ENCODE measurements at regions not wholly inside any gene's neighbourhood (a gene's known extent, or its start where the extent isn't known, plus 50 kb on each side); places are given as distances from the start of the nearest gene placed in this dataset.
A peak's percentile ranks its signal among the peaks of the same experiment; 100 is the strongest.

DNA sequence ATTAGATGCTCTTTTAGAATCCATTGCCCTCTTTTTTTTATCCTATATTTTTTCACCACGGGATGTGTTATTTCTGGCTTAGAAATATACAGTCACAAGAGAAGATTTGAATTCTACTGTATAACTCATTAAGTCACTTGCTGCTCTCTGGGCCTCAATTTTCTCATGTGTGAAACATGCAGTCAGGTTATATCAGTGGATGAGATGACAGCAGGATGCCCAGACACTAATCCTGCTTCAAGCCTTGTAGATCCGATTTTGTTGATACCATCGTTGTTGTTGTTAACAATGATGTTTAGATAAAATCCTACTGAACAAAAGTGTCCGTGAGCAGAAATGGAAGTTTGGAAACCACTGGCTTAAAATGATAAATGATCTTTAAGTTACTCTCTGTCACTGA lies 421.9 kb upstream of the DMAC1 start:
- Histone ChIP-seq H3K36me3 (ENCODE audit: insufficient read depth, low read length) (no peaks in the 10 kb centered on the region), H3K9me3 (ENCODE audit: low read length) (no peaks in the 10 kb centered on the region), H3K4me3 (ENCODE audit: low read length) (no peak overlapping the region), H3K4me1 (ENCODE audit: insufficient read depth, low read length) (no peaks in the 10 kb centered on the region), H3K27ac (ENCODE audit: low read depth, low read length) (no peak overlapping the region), H3K27me3 (ENCODE audit: insufficient read depth, low read length, poor library complexity, severe bottlenecking) (no peaks in the 10 kb centered on the region)
- Mint-ChIP-seq H3K4me3 (no peak overlapping the region), H3K9me3 (peaks cover 0 to 8% (median 2%) of the 10 kb centered on the region in 5 donors), H3K36me3 (peaks cover 0 to 13% (median 0%) of the 10 kb centered on the region in 3 donors), H3K27me3 (peaks cover 1 to 13% of the 10 kb centered on the region in 2 donors), H3K27ac (no peak overlapping the region), H3K4me1 (no peaks in the 10 kb centered on the region)
- ChIA-PET POLR2A (no interaction called here), CTCF (no interaction called here)
- DNase-seq, result no peak

DNA sequence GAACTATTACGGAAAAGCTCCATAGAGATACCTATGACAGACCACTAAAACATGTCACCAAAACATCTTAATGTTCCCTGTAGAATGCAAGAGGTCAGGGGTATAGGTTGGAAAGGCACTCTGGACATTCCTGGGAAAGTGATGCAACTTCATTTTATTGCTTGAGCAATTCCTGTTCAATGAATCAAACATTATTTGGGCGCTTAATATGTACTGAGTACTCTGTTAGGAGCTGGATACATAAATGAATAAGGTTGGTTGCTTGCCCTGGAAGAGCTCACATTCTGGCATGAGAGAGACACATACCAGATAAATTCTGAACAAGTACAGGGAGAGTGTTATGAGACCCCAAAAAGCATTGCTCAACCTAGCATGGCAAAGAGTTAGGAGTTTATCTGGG lies 408.9 kb upstream of the DMAC1 start:
- H3K4me3 Mint-ChIP-seq, result no peak overlapping the region
- no peak overlapping the region for H3K27ac Mint-ChIP-seq
- H3K27me3 ChIP-seq (ENCODE audit: insufficient read depth, low read length, poor library complexity, severe bottlenecking), result no peaks in the 10 kb centered on the region
- H3K4me1 ChIP-seq (ENCODE audit: insufficient read depth, low read length), result no peaks in the 10 kb centered on the region
- H3K9me3 ChIP-seq (ENCODE audit: low read length), result no peaks in the 10 kb centered on the region
- CTCF ChIA-PET, result no interaction called here
- H3K4me1 Mint-ChIP-seq, result peaks cover 0 to 3% (median 0%) of the 10 kb centered on the region in 3 donors
- H3K9me3 Mint-ChIP-seq, result no peaks in the 10 kb centered on the region
- no peak overlapping the region for H3K4me3 ChIP-seq (ENCODE audit: low read length)
- H3K36me3 ChIP-seq (ENCODE audit: insufficient read depth, low read length), result no peaks in the 10 kb centered on the region
- POLR2A ChIA-PET, result no interaction called here
- no peak for DNase-seq
- no peak overlapping the region for H3K27ac ChIP-seq (ENCODE audit: low read depth, low read length)
- peaks cover 0 to 3% (median 0%) of the 10 kb centered on the region in 3 donors for H3K36me3 Mint-ChIP-seq
- H3K27me3 Mint-ChIP-seq, result peaks cover 2 to 4% of the 10 kb centered on the region in 2 donors

DNA sequence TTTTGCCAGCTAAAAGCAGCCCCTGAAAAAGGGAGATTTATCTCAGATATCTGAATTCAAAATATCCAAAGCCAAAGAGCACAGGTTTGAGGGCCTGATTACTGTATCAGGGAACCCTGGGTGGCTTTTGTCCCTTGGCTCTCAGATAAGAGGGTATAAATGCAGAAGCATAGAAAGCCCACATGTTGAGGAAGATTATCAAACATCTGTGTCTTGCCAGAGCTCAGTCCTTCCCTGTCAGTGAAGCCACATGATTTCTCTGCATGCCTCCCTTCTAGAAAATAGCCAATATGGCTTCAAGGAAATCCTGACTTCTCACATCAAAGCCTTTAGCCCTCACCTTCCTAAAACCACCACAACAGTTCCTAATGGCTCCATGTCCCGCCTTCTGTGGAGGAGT lies 408.0 kb upstream of the DMAC1 start:
- ChIA-PET POLR2A (no interaction called here), CTCF (no interaction called here)
- peaks cover 0 to 3% (median 0%) of the 10 kb centered on the region in 3 donors for H3K4me1 Mint-ChIP-seq
- Histone ChIP-seq H3K4me3 (ENCODE audit: low read length) (no peak overlapping the region), H3K36me3 (ENCODE audit: insufficient read depth, low read length) (no peaks in the 10 kb centered on the region), H3K27me3 (ENCODE audit: insufficient read depth, low read length, poor library complexity, severe bottlenecking) (no peaks in the 10 kb centered on the region), H3K4me1 (ENCODE audit: insufficient read depth, low read length) (no peaks in the 10 kb centered on the region), H3K27ac (ENCODE audit: low read depth, low read length) (no peak overlapping the region), H3K9me3 (ENCODE audit: low read length) (no peaks in the 10 kb centered on the region)
- H3K27ac Mint-ChIP-seq, result peak overlapping the region in 1 of 8 donors; percentile 43
- DNase-seq, result no peak
- no peak overlapping the region for H3K4me3 Mint-ChIP-seq
- H3K9me3 Mint-ChIP-seq, result no peaks in the 10 kb centered on the region
- H3K36me3 Mint-ChIP-seq, result peaks cover 0 to 3% (median 0%) of the 10 kb centered on the region in 3 donors
- H3K27me3 Mint-ChIP-seq, result peaks cover 2 to 4% of the 10 kb centered on the region in 2 donors

DNA sequence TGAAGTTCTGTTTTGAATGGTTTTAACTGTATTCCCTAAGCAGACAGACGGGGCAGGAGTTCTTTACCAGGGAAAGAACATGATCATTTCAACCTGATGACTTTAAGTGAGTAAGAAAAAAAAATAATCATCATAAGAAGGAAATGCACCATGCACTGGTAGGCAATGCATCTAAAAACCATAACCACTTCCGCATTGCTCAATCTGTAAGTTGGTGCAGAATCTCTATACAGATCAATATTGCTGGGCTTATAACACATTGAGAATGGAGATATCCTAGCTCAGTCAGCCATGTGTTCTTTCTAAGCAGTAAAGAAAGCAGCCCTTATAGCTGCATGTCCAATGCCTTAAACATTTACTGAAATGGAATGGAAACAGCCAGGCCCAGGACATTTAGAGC lies 407.1 kb upstream of the DMAC1 start:
- Mint-ChIP-seq H3K27ac (peak overlapping the region in 1 of 8 donors; percentile 34), H3K9me3 (no peaks in the 10 kb centered on the region), H3K4me1 (peaks cover 0 to 3% (median 0%) of the 10 kb centered on the region in 3 donors), H3K4me3 (peak overlapping the region in 1 of 7 donors; percentile 37), H3K27me3 (peaks cover 4 to 7% of the 10 kb centered on the region in 2 donors), H3K36me3 (peaks cover 0 to 3% (median 0%) of the 10 kb centered on the region in 3 donors)
- Histone ChIP-seq H3K4me3 (ENCODE audit: low read length) (no peak overlapping the region), H3K9me3 (ENCODE audit: low read length) (no peaks in the 10 kb centered on the region), H3K27me3 (ENCODE audit: insufficient read depth, low read length, poor library complexity, severe bottlenecking) (no peaks in the 10 kb centered on the region), H3K4me1 (ENCODE audit: insufficient read depth, low read length) (no peaks in the 10 kb centered on the region), H3K27ac (ENCODE audit: low read depth, low read length) (no peak overlapping the region), H3K36me3 (ENCODE audit: insufficient read depth, low read length) (no peaks in the 10 kb centered on the region)
- no peak for DNase-seq
- ChIA-PET CTCF (no interaction called here), POLR2A (no interaction called here)

DNA sequence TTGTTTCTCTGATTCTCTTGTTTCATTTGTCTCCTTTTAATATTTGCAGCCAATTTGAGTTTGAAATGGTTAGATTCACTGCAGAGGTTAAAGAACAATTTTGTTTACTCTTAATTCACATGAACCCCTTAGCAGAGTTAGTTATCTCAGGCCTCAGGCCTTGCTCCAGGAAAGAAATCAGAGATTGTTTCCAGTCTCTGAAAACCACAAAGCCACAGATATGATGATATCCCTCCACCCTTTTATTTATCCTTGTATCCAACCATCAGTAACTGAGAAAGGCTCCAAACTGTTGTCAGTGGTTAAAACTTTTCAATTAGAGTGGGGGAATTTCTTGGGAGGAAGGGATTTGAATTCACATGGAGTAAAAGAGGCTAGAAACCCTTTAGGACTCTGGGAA lies 406.0 kb upstream of the DMAC1 start:
- Mint-ChIP-seq H3K9me3 (no peaks in the 10 kb centered on the region), H3K36me3 (peaks cover 0 to 3% (median 0%) of the 10 kb centered on the region in 3 donors), H3K27me3 (peaks cover 0 to 7% of the 10 kb centered on the region in 2 donors), H3K4me1 (peaks cover 0 to 3% (median 0%) of the 10 kb centered on the region in 3 donors), H3K27ac (no peak overlapping the region), H3K4me3 (no peak overlapping the region)
- no peaks in the 10 kb centered on the region for H3K27me3 ChIP-seq (ENCODE audit: insufficient read depth, low read length, poor library complexity, severe bottlenecking)
- no peak overlapping the region for H3K27ac ChIP-seq (ENCODE audit: low read depth, low read length)
- DNase-seq, result no peak
- CTCF ChIA-PET, result no interaction called here
- no peaks in the 10 kb centered on the region for H3K36me3 ChIP-seq (ENCODE audit: insufficient read depth, low read length)
- H3K4me1 ChIP-seq (ENCODE audit: insufficient read depth, low read length), result no peaks in the 10 kb centered on the region
- POLR2A ChIA-PET, result no interaction called here
- no peaks in the 10 kb centered on the region for H3K9me3 ChIP-seq (ENCODE audit: low read length)
- no peak overlapping the region for H3K4me3 ChIP-seq (ENCODE audit: low read length)

DNA sequence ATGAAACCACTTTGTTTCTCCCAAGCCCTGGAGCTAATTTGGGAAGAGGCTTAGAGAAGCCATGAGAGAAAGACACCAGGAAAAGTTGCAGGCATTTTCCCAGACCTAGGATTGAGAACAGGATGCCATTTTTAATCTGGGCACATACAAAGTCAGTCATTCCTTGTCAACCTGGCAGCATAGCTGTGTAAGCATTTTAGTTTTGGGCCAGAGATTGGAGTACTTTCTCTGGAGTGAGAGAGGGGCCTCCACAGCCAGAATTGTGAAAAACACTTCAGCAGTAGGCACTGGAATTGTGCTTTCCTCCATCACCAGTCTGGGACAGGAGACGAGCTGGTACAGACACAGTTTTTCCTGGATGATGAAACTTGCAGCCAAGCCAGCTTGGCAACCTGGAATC lies 390.3 kb upstream of the DMAC1 start:
- no peaks in the 10 kb centered on the region for H3K4me1 ChIP-seq (ENCODE audit: insufficient read depth, low read length)
- H3K27ac ChIP-seq (ENCODE audit: low read depth, low read length), result no peak overlapping the region
- POLR2A ChIA-PET, result no interaction called here
- Mint-ChIP-seq H3K9me3 (peaks cover 15 to 26% (median 18%) of the 10 kb centered on the region in 5 donors), H3K36me3 (peaks cover 0 to 19% (median 0%) of the 10 kb centered on the region in 3 donors), H3K4me3 (no peak overlapping the region), H3K27me3 (peaks cover 8 to 13% of the 10 kb centered on the region in 2 donors), H3K4me1 (no peaks in the 10 kb centered on the region), H3K27ac (no peak overlapping the region)
- H3K36me3 ChIP-seq (ENCODE audit: insufficient read depth, low read length), result no peaks in the 10 kb centered on the region
- H3K27me3 ChIP-seq (ENCODE audit: insufficient read depth, low read length, poor library complexity, severe bottlenecking), result no peaks in the 10 kb centered on the region
- CTCF ChIA-PET, result no interaction called here
- no peak for DNase-seq
- H3K4me3 ChIP-seq (ENCODE audit: low read length), result no peak overlapping the region
- no peaks in the 10 kb centered on the region for H3K9me3 ChIP-seq (ENCODE audit: low read length)

DNA sequence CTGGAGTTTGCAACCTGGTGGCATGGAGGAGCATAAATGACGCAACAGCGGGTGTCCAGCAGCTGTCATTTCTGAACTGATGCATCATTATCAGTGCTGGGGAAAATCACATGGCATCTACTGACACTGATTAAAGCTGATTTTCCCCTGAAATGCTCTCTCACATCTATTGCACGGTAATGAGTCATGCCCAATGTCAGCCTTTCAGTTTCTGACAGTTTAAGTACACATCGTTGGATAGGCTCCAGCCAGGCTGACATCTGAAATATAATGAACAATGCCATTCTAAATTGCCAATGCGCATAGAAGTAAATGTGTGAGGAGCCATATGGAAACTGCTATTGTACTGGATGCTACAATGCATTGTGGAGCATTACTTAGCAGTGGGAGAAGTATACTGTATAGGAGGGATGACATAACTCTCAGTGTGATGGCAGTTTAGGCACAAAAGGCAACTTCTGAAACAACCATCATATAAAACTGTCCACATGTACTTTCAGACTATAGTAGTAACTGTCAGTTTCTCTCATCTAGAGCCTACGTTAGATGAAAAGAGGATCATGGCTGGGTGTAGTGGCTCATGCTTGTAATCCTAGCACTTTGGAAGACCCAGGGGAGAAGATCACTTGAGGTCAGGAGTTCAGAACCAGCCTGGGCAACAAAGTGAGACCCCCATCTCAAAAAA lies 389.3 kb upstream of the DMAC1 start:
- Histone ChIP-seq H3K27ac (ENCODE audit: low read depth, low read length) (no peak overlapping the region), H3K4me1 (ENCODE audit: insufficient read depth, low read length) (no peaks in the 10 kb centered on the region), H3K4me3 (ENCODE audit: low read length) (no peak overlapping the region), H3K9me3 (ENCODE audit: low read length) (no peaks in the 10 kb centered on the region), H3K27me3 (ENCODE audit: insufficient read depth, low read length, poor library complexity, severe bottlenecking) (no peaks in the 10 kb centered on the region), H3K36me3 (ENCODE audit: insufficient read depth, low read length) (no peaks in the 10 kb centered on the region)
- ChIA-PET CTCF (no interaction called here), POLR2A (no interaction called here)
- no peak for DNase-seq
- H3K4me1 Mint-ChIP-seq, result no peaks in the 10 kb centered on the region
- no peak overlapping the region for H3K27ac Mint-ChIP-seq
- H3K36me3 Mint-ChIP-seq, result peaks cover 0 to 19% (median 0%) of the 10 kb centered on the region in 3 donors
- H3K4me3 Mint-ChIP-seq, result no peak overlapping the region
- H3K27me3 Mint-ChIP-seq, result peaks cover 8 to 13% of the 10 kb centered on the region in 2 donors
- H3K9me3 Mint-ChIP-seq, result peaks cover 15 to 26% (median 18%) of the 10 kb centered on the region in 5 donors

DNA sequence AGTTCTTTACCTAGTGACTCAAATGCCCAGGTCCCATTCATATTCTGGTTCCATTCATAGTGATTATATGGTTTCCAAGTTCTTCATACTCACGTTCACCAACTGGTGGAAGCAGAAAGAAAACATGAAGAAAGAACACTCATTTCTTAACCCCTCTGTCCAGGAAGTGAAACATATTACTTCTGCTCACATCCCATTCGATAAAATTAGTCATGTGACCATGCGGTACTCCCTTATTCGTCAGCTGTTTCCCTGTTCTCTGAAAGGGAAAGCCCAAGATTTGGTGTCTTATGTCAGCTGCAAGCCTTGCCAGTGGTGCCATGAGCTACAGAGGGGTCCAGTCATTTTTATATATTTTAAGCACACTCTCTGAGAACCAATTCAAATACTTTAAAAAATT lies 387.0 kb upstream of the DMAC1 start:
- DNase-seq, result no peak
- no peaks in the 10 kb centered on the region for H3K27me3 ChIP-seq (ENCODE audit: insufficient read depth, low read length, poor library complexity, severe bottlenecking)
- H3K9me3 ChIP-seq (ENCODE audit: low read length), result no peaks in the 10 kb centered on the region
- Mint-ChIP-seq H3K36me3 (peaks cover 0 to 7% (median 0%) of the 10 kb centered on the region in 3 donors), H3K27ac (no peak overlapping the region), H3K4me1 (peaks cover 0 to 4% (median 0%) of the 10 kb centered on the region in 3 donors), H3K9me3 (peaks cover 3 to 8% (median 4%) of the 10 kb centered on the region in 5 donors), H3K4me3 (no peak overlapping the region), H3K27me3 (peaks cover 2 to 13% of the 10 kb centered on the region in 2 donors)
- no peak overlapping the region for H3K4me3 ChIP-seq (ENCODE audit: low read length)
- CTCF ChIA-PET, result interaction anchor here (1.3 kb wide), 1 partner anchor 10 kb away, joined by 3 read pairs; no protein-coding TSS in a partner anchor
- H3K4me1 ChIP-seq (ENCODE audit: insufficient read depth, low read length), result no peaks in the 10 kb centered on the region
- H3K36me3 ChIP-seq (ENCODE audit: insufficient read depth, low read length), result no peaks in the 10 kb centered on the region
- H3K27ac ChIP-seq (ENCODE audit: low read depth, low read length), result no peak overlapping the region
- POLR2A ChIA-PET, result no interaction called here

Data from CD8-positive, alpha-beta memory T cell (primary cell).